ENCODE measurements at regions not wholly inside any gene's neighbourhood (a gene's known extent, or its start where the extent isn't known, plus 50 kb on each side); places are given as distances from the start of the nearest gene placed in this dataset.

- intact Hi-C loops (cut with micrococcal nuclease), result no loop called here
- no peaks in the 10 kb centered on the region for H3K4me1 Mint-ChIP-seq
- DNase-seq, result no peak
- no peaks in the 10 kb centered on the region for H3K79me2 ChIP-seq (ENCODE audit: control insufficient read depth, insufficient read depth, low read length)
- peaks cover 2% of the 10 kb centered on the region for H3K9me3 Mint-ChIP-seq (ENCODE audit: insufficient read depth)
- ChIA-PET CTCF (no interaction called here), POLR2A (no interaction called here)
- H3K4me3 Mint-ChIP-seq, result no peak overlapping the region
- H3K9me3 ChIP-seq (ENCODE audit: control extremely low read depth in 1 of 3, control insufficient read depth in 2 of 3, insufficient read depth in 1 of 3, low read length in 2 of 3), result peaks cover 0 to 6% (median 0%) of the 10 kb centered on the region in 3 donors
- no peak overlapping the region for H3K4me2 ChIP-seq (replicated peaks; ENCODE audit: low read depth, low read length, poor library complexity, severe bottlenecking)
- H2AFZ ChIP-seq (ENCODE audit: insufficient read depth, low read depth, low read length, poor library complexity, severe bottlenecking), result no peak overlapping the region
- H3K9ac ChIP-seq (ENCODE audit: low read length), result no peak overlapping the region
- peaks cover 6% of the 10 kb centered on the region for H3K27me3 Mint-ChIP-seq
- H3K36me3 ChIP-seq (replicated peaks in 1 of 2; ENCODE audit: control extremely low read depth in 1 of 2, control insufficient read depth in 1 of 2, extremely low read depth in 1 of 2, insufficient read depth in 2 of 2, low read length in 1 of 2), result no peaks in the 10 kb centered on the region
- no peak overlapping the region for H3K4me3 ChIP-seq (ENCODE audit: control extremely low read depth in 1 of 5, extremely low read depth in 1 of 5, insufficient read depth in 1 of 5, low read depth in 2 of 5, low read length in 4 of 5)
- WGBS (ENCODE audit: insufficient coverage), result 45% methylated on average over 5 of the region's 10 CpGs
- H3K27ac Mint-ChIP-seq, result no peak overlapping the region
- no peaks in the 10 kb centered on the region for H3K27me3 ChIP-seq (replicated peaks in 1 of 4; ENCODE audit: control extremely low read depth in 1 of 4, control insufficient read depth in 3 of 4, insufficient read depth in 4 of 4, low read length in 3 of 4)
- no peaks in the 10 kb centered on the region for H3K4me1 ChIP-seq (ENCODE audit: control insufficient read depth in 2 of 2, insufficient read depth in 2 of 2, low read length in 2 of 2)
- H3K27ac ChIP-seq (ENCODE audit: low read length in 2 of 2), result no peak overlapping the region
- no peaks in the 10 kb centered on the region for H4K20me1 ChIP-seq (ENCODE audit: control insufficient read depth, insufficient read depth, low read length, poor library complexity, severe bottlenecking)
- TF ChIP-seq EZH2 (IDR thresholded peaks at IDR 0.05; ENCODE audit: borderline replicate concordance, insufficient read depth, low read depth, low read length, poor library complexity, severe bottlenecking) (no peak), CTCF (IDR thresholded peaks at IDR 0.05) (no peak)
- no peak for ATAC-seq (ENCODE audit: low read depth)
Observed at GRCh38 chr16:55015181-55015913, 84.7 kb downstream of the IRX5 start.

GRCh38 chr16:55016515-55016914 lies 85.8 kb downstream of the IRX5 start:
- DNase-seq (no peak), ATAC-seq (ENCODE audit: low read depth) (no peak)
- no peak overlapping the region for H3K27ac ChIP-seq (ENCODE audit: low read length in 2 of 2)
- no peaks in the 10 kb centered on the region for H3K36me3 ChIP-seq (replicated peaks in 1 of 2; ENCODE audit: control extremely low read depth in 1 of 2, control insufficient read depth in 1 of 2, extremely low read depth in 1 of 2, insufficient read depth in 2 of 2, low read length in 1 of 2)
- peaks cover 0 to 6% (median 0%) of the 10 kb centered on the region in 3 donors for H3K9me3 ChIP-seq (ENCODE audit: control extremely low read depth in 1 of 3, control insufficient read depth in 2 of 3, insufficient read depth in 1 of 3, low read length in 2 of 3)
- H3K9ac ChIP-seq (ENCODE audit: low read length), result no peak overlapping the region
- Mint-ChIP-seq H3K27ac (no peak overlapping the region), H3K4me3 (no peak overlapping the region), H3K27me3 (peaks cover 6% of the 10 kb centered on the region), H3K4me1 (no peaks in the 10 kb centered on the region), H3K9me3 (ENCODE audit: insufficient read depth) (peaks cover 4% of the 10 kb centered on the region)
- POLR2A ChIA-PET, result no interaction called here
- no peak overlapping the region for H3K4me3 ChIP-seq (ENCODE audit: control extremely low read depth in 1 of 5, extremely low read depth in 1 of 5, insufficient read depth in 1 of 5, low read depth in 2 of 5, low read length in 4 of 5)
- 96% methylated on average over 9 of the region's 9 CpGs for WGBS (ENCODE audit: insufficient coverage)
- no peak overlapping the region for H2AFZ ChIP-seq (ENCODE audit: insufficient read depth, low read depth, low read length, poor library complexity, severe bottlenecking)
- no peak overlapping the region for H3K4me2 ChIP-seq (replicated peaks; ENCODE audit: low read depth, low read length, poor library complexity, severe bottlenecking)
- TF ChIP-seq EZH2 (IDR thresholded peaks at IDR 0.05; ENCODE audit: borderline replicate concordance, insufficient read depth, low read depth, low read length, poor library complexity, severe bottlenecking) (no peak), CTCF (IDR thresholded peaks at IDR 0.05) (no peak)
- no peaks in the 10 kb centered on the region for H4K20me1 ChIP-seq (ENCODE audit: control insufficient read depth, insufficient read depth, low read length, poor library complexity, severe bottlenecking)
- H3K79me2 ChIP-seq (ENCODE audit: control insufficient read depth, insufficient read depth, low read length), result no peaks in the 10 kb centered on the region
- H3K27me3 ChIP-seq (replicated peaks in 1 of 4; ENCODE audit: control extremely low read depth in 1 of 4, control insufficient read depth in 3 of 4, insufficient read depth in 4 of 4, low read length in 3 of 4), result no peaks in the 10 kb centered on the region
- no peaks in the 10 kb centered on the region for H3K4me1 ChIP-seq (ENCODE audit: control insufficient read depth in 2 of 2, insufficient read depth in 2 of 2, low read length in 2 of 2)
- CTCF ChIA-PET, result no interaction called here
- intact Hi-C loops (cut with micrococcal nuclease), result no loop called here
